NCI-H2029 treated with DMSO at 0.1 percent for 48 hours (cell line): ENCODE measurements at regions not wholly inside any gene's neighbourhood (a gene's known extent, or its start where the extent isn't known, plus 50 kb on each side); places are given as distances from the start of the nearest gene placed in this dataset.

Source experiments
- DNase-seq: peaks from one replicate; lab custom pipeline; 2025; lab: John Stamatoyannopoulos, UW

- no peak for DNase-seq
These were observed 371.4 kb upstream of the SLC10A2 start for GRCh38 chr13:103437651-103438050.

GRCh38 chr13:103436057-103436654, 369.9 kb upstream of the SLC10A2 start:
- no peak for DNase-seq

GRCh38 chr13:103431856-103432255, 365.6 kb upstream of the SLC10A2 start:
- no peak for DNase-seq

GRCh38 chr13:103430368-103430767, 364.2 kb upstream of the SLC10A2 start:
- no peak for DNase-seq

- DNase-seq = no peak
These were observed 343.8 kb upstream of the SLC10A2 start for GRCh38 chr13:103410002-103410401.

GRCh38 chr13:103406967-103407366, 340.8 kb upstream of the SLC10A2 start:
- no peak for DNase-seq

GRCh38 chr13:103405297-103405696, 339.1 kb upstream of the SLC10A2 start:
- no peak for DNase-seq

GRCh38 chr13:103403814-103404213, 337.6 kb upstream of the SLC10A2 start:
- no peak for DNase-seq

- no peak for DNase-seq
These were observed 337.0 kb upstream of the SLC10A2 start for GRCh38 chr13:103403148-103403740.

- no peak for DNase-seq
These were observed 328.9 kb upstream of the SLC10A2 start for GRCh38 chr13:103395139-103395538.

- no peak for DNase-seq
These were observed 328.4 kb upstream of the SLC10A2 start for GRCh38 chr13:103394618-103395017.

GRCh38 chr13:103391936-103392335, 325.7 kb upstream of the SLC10A2 start:
- no peak for DNase-seq

- DNase-seq = no peak
These were observed 322.6 kb upstream of the SLC10A2 start for GRCh38 chr13:103388839-103389238.

GRCh38 chr13:103386341-103386740, 320.1 kb upstream of the SLC10A2 start:
- DNase-seq = no peak

- DNase-seq = no peak
These were observed 307.7 kb upstream of the SLC10A2 start for GRCh38 chr13:103373916-103374315.

- no peak for DNase-seq
These were observed 305.1 kb upstream of the SLC10A2 start for GRCh38 chr13:103371271-103371670.

- no peak for DNase-seq
These were observed 304.6 kb upstream of the SLC10A2 start for GRCh38 chr13:103370790-103371189.

- no peak for DNase-seq
These were observed 292.2 kb upstream of the SLC10A2 start for GRCh38 chr13:103358255-103358932.

GRCh38 chr13:103356226-103356864, 290.1 kb upstream of the SLC10A2 start:
- no peak for DNase-seq

GRCh38 chr13:103354171-103354570, 288.0 kb upstream of the SLC10A2 start:
- no peak for DNase-seq

GRCh38 chr13:103351035-103351828, 285.0 kb upstream of the SLC10A2 start:
- DNase-seq = no peak

- no peak for DNase-seq
These were observed 283.9 kb upstream of the SLC10A2 start for GRCh38 chr13:103350147-103350546.
